HT1080 (cell line): ENCODE measurements at regions not wholly inside any gene's neighbourhood (a gene's known extent, or its start where the extent isn't known, plus 50 kb on each side); places are given as distances from the start of the nearest gene placed in this dataset.
"Not testable (repeated sequence)": the region's sequence is repeated elsewhere in the genome, so short reads cannot be mapped to it uniquely, and the experiment has no call there.

Experiments
- DNase-seq: peaks from one replicate; pipeline ENCODE4 v3.0.0-alpha.2; 2015; ENCODE audit warnings: low read depth

DNA sequence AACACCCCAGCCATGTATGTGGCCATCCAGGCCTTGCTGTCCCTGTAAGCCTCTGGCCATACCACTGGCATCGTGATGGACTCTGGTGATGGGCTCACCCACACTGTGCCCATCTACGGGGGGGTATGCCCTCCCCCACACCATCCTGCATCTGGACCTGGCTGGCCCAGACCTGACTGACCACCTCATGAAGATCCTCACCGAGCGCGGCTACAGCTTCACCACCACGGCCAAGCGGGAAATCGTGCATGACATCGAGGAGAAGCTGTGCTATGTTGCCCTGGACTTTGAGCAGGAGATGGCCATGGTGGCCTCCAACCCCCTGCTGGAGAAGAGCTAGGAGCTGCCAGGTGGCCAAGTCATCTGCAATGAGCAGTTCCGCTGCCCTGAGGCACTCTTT, 80.4 kb upstream of the ZCCHC2 start:
- no peak for DNase-seq

DNA sequence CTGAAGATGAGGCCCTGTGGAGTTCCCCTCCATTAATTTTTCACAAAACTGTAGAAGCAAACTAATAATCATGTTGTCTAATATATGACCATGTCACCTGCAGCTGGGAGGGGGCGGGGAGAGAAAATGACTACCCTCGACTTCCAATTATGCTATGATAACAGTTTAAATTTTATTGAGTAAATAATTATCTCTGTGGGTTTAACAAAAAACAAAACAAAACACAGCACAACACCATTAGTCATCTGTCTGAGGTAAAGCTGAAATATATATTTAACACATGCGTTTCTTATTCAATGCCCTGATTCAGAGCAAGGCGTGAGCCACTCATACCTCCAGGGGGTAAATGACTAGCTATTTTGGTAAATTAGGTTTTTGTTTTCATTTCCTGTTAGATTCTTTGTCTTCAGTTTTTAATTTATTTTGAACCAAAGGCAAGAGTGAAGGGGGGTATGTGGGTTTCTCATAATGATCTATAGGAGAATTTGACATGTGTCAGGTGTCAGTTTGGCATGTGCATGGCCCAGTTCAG, 77.4 kb upstream of the ZCCHC2 start:
- no peak for DNase-seq

DNA sequence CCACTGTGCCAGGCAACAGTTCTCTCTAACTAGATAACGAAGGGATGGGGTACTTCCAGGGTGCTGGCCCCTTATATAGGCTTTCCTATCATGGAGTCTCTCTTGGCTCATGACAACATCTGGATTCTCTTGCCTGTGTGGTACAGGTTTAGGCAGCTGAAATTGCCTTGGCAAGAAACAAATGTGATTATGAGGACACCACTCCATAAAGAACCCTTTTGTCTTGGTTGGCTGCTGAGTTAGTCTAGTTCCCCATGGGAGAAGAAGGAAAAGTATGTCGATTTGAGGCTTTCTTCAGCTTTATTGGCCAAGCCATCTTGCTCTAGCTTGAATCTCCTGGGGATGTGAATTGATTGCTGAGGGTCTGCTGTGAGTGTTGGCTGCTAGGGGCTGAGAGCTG, 76.3 kb upstream of the ZCCHC2 start:
- DNase-seq: no peak

DNA sequence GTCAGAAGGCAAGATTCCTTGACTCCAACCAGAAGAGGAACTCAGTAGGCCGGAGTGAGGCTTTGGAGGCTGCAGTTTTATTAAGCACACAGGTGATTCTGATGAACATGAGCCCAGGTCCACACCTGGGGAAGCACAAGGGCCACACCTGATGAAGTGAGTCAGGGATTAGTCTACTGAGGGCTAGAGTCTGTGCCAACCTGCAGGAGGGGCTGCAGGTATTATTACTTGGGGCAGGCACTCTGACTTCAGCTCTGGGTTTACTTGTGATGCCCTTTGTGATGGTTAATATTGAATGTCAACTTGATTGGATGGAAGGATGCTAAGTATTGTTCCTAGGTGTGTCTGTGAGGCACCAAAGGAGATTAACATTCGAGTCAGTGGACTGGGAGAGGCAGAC, 75.2 kb upstream of the ZCCHC2 start:
- no peak for DNase-seq

DNA sequence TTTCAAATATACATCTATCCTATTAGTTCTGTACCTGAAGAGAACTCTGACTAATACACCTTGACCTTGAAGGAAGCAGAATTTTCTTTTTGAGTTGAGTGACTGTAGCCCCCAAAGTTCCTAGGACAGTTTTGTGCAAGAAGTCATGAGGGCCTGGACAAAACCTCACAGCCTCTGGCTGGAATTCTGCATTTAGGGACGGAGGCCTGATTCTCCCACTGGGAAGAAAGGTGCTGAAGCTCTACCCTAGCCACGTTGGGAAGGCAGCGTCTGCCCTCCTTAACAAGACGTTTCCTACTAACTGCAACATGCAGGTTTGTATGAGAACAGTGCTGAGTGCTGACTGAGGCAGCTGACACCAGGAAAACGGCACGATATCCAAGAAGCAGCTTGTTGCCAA, 74.4 kb upstream of the ZCCHC2 start:
- DNase-seq: no peak

DNA sequence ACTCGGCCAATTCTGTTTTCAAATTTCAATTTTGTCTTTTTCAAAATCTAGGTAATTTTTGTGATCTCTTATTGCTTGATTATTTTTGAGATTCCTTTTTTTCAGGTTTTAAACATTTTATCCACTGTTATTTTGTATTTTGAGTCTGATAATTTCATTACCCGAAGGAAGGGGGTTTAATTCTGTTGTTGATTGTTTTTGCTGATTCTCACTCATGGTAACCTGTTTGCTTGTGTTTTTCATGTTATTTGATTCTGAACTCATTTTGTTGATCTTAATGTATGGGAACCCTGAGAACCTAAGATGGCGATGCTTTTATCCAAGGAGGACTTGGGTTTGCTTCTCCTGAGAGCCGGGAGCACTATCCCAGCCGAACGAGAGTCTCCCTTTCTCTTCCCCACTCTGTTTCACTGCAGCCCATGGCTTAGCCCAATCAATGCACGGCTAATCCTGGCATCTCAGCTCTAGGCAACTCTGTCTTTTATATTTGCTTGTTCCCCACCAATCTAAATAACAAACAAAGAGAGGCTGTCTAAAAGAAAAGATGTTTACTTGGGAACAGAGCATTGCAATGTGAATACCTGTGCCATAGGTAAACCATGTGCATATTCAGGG, 73.2 kb upstream of the ZCCHC2 start:
- no peak for DNase-seq

DNA sequence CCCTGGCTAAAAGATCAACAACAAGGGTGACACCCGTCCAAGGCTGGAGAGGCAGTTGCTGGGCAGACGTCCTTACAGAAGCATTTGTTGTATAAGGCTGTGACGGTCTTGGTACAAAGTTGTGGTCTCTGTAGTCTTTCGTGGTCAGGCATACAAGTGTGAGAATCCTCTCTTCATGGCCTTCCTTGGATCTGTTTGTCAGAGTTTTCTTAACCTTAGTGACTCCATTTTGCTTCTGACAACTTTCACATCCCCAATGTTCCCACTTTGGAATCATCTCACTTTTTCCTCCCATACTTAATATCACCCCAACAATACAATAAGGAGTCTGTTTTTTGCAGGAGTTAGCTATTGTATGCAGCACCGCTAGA, 72.7 kb upstream of the ZCCHC2 start:
- no peak for DNase-seq

DNA sequence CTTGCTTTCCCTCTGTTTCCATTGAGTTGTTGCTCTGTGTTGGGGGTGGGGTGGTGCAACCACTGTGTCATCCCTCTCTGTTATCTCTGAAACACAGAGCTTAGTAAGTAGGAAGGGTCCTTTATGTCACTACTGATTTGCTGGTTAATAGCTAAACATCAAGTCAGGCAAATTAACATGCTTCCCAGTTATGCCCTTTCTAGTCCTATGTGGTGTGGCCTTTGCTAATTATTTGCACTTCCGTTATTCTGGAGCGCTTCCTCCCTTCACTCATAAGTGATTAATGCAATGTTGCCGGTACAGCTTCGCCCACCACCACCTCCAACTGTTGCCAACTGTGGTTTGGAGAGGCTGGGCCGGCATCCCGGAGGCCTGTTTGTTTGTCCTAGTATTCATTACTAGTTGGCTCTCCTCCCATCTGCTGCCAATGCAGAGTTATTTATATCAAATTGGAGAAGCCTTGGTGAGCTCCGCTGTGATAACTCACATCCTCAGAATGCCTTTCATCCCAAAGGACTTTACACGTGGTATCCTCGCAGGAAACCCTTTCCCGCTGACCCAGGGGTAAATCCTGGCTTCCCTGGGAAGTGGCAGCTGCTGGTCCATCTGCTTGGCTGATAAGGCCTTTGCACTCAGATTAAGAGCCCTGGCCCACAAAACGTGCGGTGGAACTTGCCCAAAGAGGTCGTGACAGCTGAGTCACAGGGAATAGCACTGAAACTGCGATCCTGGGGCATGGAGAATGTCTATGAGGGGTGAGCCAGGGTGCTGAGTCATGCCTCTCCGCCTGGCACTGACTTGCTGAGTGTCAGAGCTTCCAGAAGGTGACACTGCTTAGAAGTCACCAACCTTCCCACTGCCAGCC, 72.0 kb upstream of the ZCCHC2 start:
- peak; percentile 96 for DNase-seq

DNA sequence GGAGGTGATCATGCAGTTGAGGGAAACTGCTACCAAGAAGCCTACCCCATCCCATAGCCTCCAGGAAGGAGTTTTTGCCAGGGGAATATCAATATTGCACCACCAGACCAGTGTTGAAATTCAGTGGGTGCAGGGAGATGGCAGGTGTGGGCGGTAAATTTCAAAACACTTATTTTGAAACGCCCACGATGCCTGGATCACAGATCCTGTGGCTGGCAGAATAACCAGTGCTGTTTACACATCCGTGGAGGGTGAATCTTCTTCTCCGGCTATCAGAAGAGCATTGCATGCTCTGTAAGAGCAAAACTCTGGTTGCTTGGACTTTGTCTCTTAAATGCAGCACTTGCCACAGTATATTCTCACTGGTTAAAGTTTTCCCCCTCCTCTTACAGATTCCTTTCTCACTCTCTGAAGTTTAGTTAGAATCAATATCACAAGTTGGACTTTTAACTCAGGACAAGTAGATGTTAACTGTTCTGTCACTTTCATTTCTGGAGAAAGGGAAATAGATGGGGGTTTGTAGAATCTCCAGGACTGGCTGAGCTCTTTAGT, 70.5 kb upstream of the ZCCHC2 start:
- no peak for DNase-seq

DNA sequence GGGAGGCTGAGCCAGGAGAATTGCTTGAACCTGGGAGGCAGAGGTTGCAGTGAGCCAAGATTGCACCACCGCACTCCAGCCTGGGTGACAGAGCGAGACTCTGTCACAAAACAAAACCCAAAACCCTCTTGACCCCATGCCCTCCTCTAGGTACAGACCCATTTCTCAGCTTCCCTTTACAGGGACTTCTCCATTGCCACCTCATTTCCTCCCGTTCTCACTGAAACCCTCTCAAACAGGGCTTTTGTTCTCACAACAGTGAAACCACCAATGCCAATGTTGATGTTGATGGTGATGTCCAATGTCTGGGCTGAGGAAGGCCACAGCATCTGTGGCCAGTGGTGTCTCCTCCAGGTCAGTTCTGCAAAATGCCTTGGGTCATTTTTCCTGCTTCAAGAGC, 69.0 kb upstream of the ZCCHC2 start:
- no peak for DNase-seq

DNA sequence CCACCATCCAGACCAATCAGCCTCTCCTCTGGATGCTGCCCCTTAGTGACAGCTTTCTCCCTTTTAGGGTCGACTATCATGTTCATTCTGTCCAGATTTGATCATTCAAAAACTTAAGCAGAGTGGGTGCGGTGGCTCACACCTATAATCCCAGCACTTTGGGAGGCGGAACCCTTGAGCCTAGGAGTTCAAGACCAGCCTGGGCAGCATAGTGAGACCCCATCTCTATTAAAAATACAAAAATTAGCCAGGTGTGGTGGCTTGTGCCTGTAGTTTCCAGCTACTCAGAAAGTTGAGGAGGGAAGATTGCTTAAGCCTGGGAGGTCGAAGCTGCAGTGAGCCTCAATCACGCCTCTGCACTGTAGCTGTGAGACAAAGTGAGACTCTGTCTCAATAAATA, 68.3 kb upstream of the ZCCHC2 start:
- no peak for DNase-seq

DNA sequence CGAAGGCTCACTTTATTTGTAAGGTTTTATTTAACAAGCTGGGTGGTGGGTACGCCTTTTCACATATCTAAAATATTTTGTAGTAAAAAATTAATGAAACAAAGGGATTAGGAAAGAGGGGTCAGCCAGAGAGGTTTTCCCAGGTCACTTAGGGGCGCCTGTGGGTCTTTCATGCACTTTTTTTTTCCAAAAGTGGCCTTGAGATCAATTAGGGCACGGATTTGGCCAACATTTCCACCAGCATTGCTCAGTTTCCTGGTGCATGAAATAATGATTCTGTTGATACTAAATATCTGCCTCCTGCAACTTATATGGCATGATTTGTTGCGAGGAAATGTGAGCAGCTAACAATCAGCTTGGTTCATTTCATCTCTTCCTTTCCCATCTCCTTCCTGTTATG, 67.6 kb upstream of the ZCCHC2 start:
- no peak for DNase-seq

DNA sequence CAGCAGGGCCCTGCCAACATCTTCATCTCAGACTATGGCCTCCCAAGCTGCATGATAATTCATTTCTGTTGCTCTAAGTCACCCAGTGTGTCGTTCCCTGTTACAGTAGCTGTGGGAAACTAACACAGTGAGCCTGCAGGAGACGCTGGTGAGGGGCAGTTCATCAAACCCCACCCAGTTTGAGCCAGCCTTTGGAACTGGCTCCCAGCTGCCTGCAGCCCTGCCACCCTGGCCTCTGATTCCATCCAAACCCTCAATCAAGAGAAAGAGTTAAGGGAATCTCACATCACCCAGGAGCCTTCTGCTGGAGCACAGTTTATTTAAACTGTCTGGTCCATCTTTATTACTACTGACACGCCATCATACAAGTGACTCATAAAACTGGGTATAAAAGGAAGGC, 64.9 kb upstream of the ZCCHC2 start:
- DNase-seq: no peak

DNA sequence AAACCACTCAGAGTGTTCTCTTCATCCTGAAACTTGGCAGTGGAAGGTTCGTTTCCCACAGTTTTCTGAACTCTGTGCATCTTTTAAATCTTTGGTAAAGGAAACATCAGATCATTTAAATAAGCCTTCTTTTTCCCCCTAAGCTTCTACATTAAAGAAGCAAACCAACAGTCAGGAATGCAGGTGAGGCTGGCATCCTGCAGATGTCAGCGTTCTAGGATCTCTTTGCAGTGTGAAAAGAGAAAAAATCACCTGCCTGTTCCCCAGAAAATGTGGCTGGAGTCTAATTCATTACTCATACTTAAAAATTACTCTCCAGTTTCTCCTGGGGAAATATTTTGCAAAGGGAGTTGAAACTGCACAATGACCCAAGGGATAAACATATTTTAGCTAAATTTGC, 64.5 kb upstream of the ZCCHC2 start:
- DNase-seq: no peak

DNA sequence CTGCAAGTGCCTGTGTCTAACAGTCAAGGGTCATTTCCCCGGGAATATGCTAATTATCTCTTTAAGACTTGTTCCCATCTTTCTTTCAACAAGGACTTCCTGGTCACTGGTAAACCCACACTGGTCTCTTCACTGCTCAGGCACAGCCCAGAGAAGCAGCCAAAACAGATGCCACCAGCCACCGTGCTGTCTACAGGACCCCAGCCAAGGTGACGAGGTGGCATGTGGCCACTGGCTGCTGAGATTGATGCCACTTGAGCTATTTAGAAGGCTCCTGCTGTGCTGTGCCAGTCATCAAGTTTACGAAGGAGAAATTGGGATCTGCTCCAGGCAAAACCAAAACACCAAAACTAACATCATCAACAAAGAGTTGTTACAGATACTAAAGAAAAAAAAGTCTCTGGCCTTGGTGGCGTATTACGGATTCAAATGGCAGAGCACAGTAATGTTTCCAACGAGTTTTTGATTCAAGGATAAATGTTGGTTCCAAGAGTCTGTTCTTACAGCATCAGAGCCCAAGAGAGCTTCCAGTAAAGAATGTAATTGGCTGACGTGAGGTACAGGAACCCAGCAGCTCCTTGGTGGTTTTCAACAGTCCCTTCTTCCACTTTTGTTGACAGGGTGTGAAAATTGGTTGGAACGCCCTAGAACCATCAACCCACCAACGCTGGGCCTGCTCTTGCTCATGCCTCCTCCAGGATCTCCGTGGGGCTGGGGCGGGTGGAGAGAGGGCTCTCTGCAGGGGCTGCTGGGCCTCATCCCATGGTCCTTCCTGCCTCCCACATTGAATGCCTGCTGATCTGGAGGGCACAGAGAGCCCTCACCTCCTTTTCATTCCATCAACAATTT, 63.7 kb upstream of the ZCCHC2 start:
- no peak for DNase-seq

DNA sequence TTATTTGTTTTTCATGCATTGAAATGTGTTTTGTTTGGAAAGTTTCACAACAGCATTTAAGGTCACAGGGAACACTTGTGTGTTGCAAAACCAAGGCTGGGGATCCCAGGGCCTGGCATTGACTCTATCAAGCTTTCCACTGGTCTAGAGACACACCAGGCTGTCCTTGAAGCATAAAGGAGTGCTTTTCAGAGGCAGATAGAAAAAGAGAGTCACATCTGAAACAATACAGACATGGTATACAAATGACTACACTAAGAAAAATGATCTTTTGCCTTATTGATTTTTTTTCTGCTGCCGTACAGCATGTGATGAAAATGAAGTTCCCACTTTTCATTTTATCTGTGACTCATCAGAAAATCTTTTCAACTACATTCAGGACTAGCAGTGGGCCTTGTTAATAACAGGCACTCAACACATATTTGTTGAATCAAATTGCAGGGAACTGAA, 61.9 kb upstream of the ZCCHC2 start:
- DNase-seq: no peak

DNA sequence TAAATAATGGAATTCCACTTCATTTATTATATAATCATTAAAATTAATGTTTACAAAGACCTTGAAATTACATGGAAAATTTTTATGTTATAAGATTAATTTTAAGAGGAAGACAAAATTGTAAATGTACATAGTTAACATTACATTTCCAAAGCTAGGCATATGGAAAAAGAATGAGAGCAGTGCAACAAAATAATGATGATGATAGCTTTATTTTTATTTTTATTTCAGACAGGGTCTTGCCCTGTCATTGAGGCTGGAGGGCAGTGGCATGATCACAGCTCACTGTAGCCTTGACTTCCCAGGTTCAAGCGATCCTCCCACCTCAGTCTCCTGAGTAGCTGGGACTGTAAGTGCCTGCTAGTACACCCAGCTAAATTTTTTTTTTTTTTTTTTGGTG, 61.2 kb upstream of the ZCCHC2 start:
- DNase-seq: no peak

DNA sequence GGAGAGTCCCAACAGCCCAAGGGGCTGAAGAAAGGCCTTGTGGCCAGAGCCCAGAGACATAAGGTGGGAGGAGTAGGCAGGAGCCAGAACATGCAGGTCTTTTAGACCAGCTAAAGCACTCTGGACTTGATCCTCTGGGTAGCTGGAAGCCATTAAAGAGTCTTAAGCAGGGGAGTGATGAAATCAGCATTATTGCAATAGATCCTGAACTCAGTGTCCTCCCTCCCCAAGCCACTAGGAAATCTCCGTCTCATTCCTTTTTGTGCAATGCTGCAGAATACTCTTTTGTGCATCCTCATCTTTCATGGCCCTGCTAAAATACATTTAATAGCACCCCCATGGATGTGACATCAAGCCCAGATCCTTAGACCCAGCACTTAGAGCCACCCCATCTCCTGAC, 58.6 kb upstream of the ZCCHC2 start:
- no peak for DNase-seq

DNA sequence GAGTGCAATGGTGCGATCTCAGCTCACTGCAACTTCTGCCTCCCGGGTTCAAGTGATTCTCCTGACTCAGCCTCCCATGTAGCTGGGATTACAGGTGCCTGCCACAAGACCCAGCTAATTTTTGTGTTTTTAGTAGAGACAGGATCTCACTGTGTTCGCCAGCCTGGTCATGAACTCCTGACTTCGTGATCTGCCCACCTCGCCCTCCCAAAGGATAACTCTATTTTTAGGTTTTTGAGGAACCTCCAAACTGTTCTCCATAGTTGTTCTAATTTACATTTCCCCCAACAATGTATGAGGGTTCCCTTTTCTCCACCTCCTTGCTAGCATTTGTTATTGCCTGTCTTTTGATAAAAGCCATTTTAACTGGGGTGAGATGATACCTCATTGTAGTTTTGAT, 53.7 kb upstream of the ZCCHC2 start:
- DNase-seq: not testable (repeated sequence)
